K562 (cell line): ENCODE measurements at regions not wholly inside any gene's neighbourhood (a gene's known extent, or its start where the extent isn't known, plus 50 kb on each side); places are given as distances from the start of the nearest gene placed in this dataset.

Experiments used
- ATAC-seq: fragments of 200-7000 bp; cut with Tn5 transposase; 3 replicates; pipeline ENCODE4 v1.9.1; 2020; ENCODE audit warnings: moderate library complexity
- BruUV-seq: library from RNA; stranded (reverse); fragments of 400-500 nt; replicated peaks from 2 replicates; lab custom pipeline; 2021; lab: Mats Ljungman, UMichigan
- CTCF ChIA-PET: fragments of 300-600 bp; formaldehyde crosslinking; extraction: SDS; loops from one replicate; lab custom pipeline; 2021; ENCODE audit warnings: low intra/inter-chr PET ratio; lab: Yijun Ruan, JAX
- POLR2A ChIA-PET: fragments of 300-600, 350-650 bp; sonication (Branson Sonifier 250); formaldehyde crosslinking; extraction: SDS; loops from one replicate; lab custom pipeline; 2021; ENCODE audit warnings: antibody characterized with exemption, inconsistent platforms; lab: Yijun Ruan, JAX
- DNase-seq, 4 experiments: peaks; one replicate each; pipeline versions ENCODE4 v3.0.0 to v3.0.0-alpha.2; 2011 to 2018; ENCODE audit warnings: low spot score in 3 of 4, mixed read lengths in 3 of 4; ENCODE audit errors: extremely low read depth in 1 of 4
- FAIRE-seq: peaks from 2 replicates; lab custom pipeline; 2011; peaks lifted over from hg19 to GRCh38; lab: Jason Lieb, UNC
- H2AFZ ChIP-seq: 2 replicates; pipeline ENCODE4 v1.6.0; 2011; ENCODE audit warnings: low read depth, low read length, control low read depth, inconsistent platforms
- H3K27ac ChIP-seq: fragments of 200-600 bp; 3 replicates; pipeline ENCODE4 v1.8.0; 2011; ENCODE audit warnings: low read depth, mild to moderate bottlenecking, control low read depth, inconsistent platforms, low read length, moderate library complexity, mixed read lengths; ENCODE audit errors: extremely low read depth
- H3K27me3 ChIP-seq, 2 experiments: fragments of 300-600 bp in 1 of 2; 2 replicates in 1 of 2; 3 replicates in 1 of 2; pipeline versions ENCODE4 v1.6.0 to v1.8.0; 2011; ENCODE audit warnings: inconsistent platforms in 2 of 2, low read length in 2 of 2, mild to moderate bottlenecking in 1 of 2, mixed read lengths in 1 of 2, moderate library complexity in 1 of 2; ENCODE audit not compliant: control insufficient read depth in 2 of 2, insufficient read depth in 2 of 2
- H3K36me3 ChIP-seq: fragments of 300-600 bp; 3 replicates; pipeline ENCODE4 v1.8.0; 2011; ENCODE audit warnings: mild to moderate bottlenecking, low read length, inconsistent platforms; ENCODE audit not compliant: control insufficient read depth, insufficient read depth
- H3K4me1 ChIP-seq, 2 experiments: fragments of 200-600 bp in 1 of 2; replicated peaks in 1 of 2; 2 replicates in 1 of 2; 3 replicates in 1 of 2; pipeline versions ENCODE4 v1.5.1 to v1.8.0; 2011; ENCODE audit warnings: inconsistent platforms in 2 of 2, low read length in 2 of 2, mild to moderate bottlenecking in 1 of 2, mixed read lengths in 1 of 2, moderate library complexity in 1 of 2; ENCODE audit not compliant: control insufficient read depth in 2 of 2, insufficient read depth in 2 of 2
- H3K4me2 ChIP-seq: 2 replicates; pipeline ENCODE4 v1.6.1; 2011; ENCODE audit warnings: low read length, control low read depth, inconsistent platforms, mixed read lengths; ENCODE audit not compliant: insufficient read depth
- H3K4me3 ChIP-seq: fragments of 200-600 bp; sonication (generic), shearing (Covaris generic); 2 replicates; pipeline ENCODE4 v1.5.1; 2016; ENCODE audit warnings: control low read depth, inconsistent platforms
- H3K79me2 ChIP-seq: fragments of 200-600 bp; 3 replicates; pipeline ENCODE4 v1.8.0; 2011; ENCODE audit warnings: low read length, inconsistent platforms; ENCODE audit not compliant: control insufficient read depth, insufficient read depth
- H3K9ac ChIP-seq, 2 experiments: 2 replicates each; pipeline versions ENCODE4 v1.6.0 to v1.6.1; 2011; ENCODE audit warnings: low read depth in 2 of 2, low read length in 2 of 2, control low read depth in 1 of 2, inconsistent platforms in 1 of 2, mild to moderate bottlenecking in 1 of 2, mixed read lengths in 1 of 2; ENCODE audit not compliant: insufficient read depth in 1 of 2
- H3K9me1 ChIP-seq: one replicate; pipeline ENCODE4 v1.6.0; 2011; ENCODE audit warnings: inconsistent platforms, mild to moderate bottlenecking, low read length, moderate library complexity; ENCODE audit not compliant: control insufficient read depth, insufficient read depth
- H3K9me3 ChIP-seq: replicated peaks from 2 replicates; pipeline ENCODE4 v1.5.1; 2011; ENCODE audit warnings: low read depth, low read length, inconsistent platforms; ENCODE audit not compliant: control insufficient read depth, insufficient read depth
- H4K20me1 ChIP-seq: replicated peaks from 2 replicates; pipeline ENCODE4 v1.6.1; 2011; ENCODE audit warnings: low read length, inconsistent platforms, mixed read lengths; ENCODE audit not compliant: control insufficient read depth, insufficient read depth
- CBX5 ChIP-seq: IDR thresholded peaks from 2 replicates; pipeline ENCODE4 v1.6.1; 2014; ENCODE audit warnings: low read depth, borderline replicate concordance
- ILK ChIP-seq: fragments of 450-650 bp; IDR thresholded peaks from 2 replicates; pipeline ENCODE4 v1.6.1; 2016; ENCODE audit warnings: missing genetic modification characterization, low read depth, mild to moderate bottlenecking, missing compliant biosample characterization, moderate library complexity, borderline replicate concordance
- KDM5B ChIP-seq: fragments of 200-600 bp; sonication (generic); IDR thresholded peaks from 2 replicates; pipeline ENCODE4 v1.6.1; 2012; ENCODE audit warnings: low read depth, mild to moderate bottlenecking, moderate library complexity, low read length, control low read depth, inconsistent platforms; ENCODE audit not compliant: insufficient replicate concordance
- MAZ ChIP-seq, 2 experiments: fragments of 450-650 bp in 1 of 2; sonication (generic) in 1 of 2; formaldehyde crosslinking; IDR thresholded peaks in 1 of 2; conservative IDR thresholded peaks in 1 of 2; 2 replicates each; pipeline versions ENCODE4 v1.4.0 to v1.5.0; 2020; ENCODE audit warnings: mild to moderate bottlenecking in 1 of 2, missing genetic modification reagents in 1 of 2
- NR3C1 ChIP-seq: sonication (generic); formaldehyde crosslinking; IDR thresholded peaks from 2 replicates; pipeline ENCODE4 v1.8.1; 2022; ENCODE audit warnings: missing genetic modification reagents
- RBBP5 ChIP-seq: fragments of 200-600 bp; sonication (generic); IDR thresholded peaks from 2 replicates; pipeline ENCODE4 v1.6.1; 2012; ENCODE audit warnings: borderline replicate concordance, mild to moderate bottlenecking, low read length, control low read depth, inconsistent platforms; ENCODE audit not compliant: insufficient read depth, poor library complexity, severe bottlenecking
- SMARCC2 ChIP-seq: fragments of 450-650 bp; IDR thresholded peaks from 2 replicates; pipeline ENCODE4 v1.6.1; 2017; ENCODE audit warnings: antibody characterized with exemption, moderate library complexity, mild to moderate bottlenecking, low read depth
- ZNF134 ChIP-seq: fragments of 250-450 bp; sonication (Bioruptor Pico); conservative IDR thresholded peaks from 2 replicates; pipeline ENCODE4 v1.4.0; 2020
- ZSCAN32 ChIP-seq: fragments of 450-650 bp; formaldehyde crosslinking; IDR thresholded peaks from 2 replicates; pipeline ENCODE4 v1.4.0; 2020; ENCODE audit warnings: mild to moderate bottlenecking, moderate library complexity
- WGBS: fragments of 100-300 bp; shearing (Covaris generic); methylation state at CpG from one replicate; pipeline ENCODE4 v1.1.6; 2016; ENCODE audit warnings: low coverage, mixed read lengths; ENCODE audit not compliant: insufficient coverage; ENCODE audit errors: missing lambda C conversion rate; 5-methylcytosine and 5-hydroxymethylcytosine counted together
- in situ Hi-C: fragments of 300-500 bp; cut with MboI; formaldehyde crosslinking; loops from 4 replicates; pipeline ENCODE4 v1.15.0; 2018; ENCODE audit warnings: inconsistent platforms, mixed read lengths
- intact Hi-C: fragments of 100-400 bp; cut with micrococcal nuclease; formaldehyde crosslinking; loops from 2 replicates; pipeline ENCODE4 v1.14.2; 2022
- TF ChIP-seq, protein P1 (sequence below): sonication (generic); formaldehyde crosslinking; IDR thresholded peaks from 2 replicates; pipeline ENCODE4 v1.8.0; 2022; ENCODE audit warnings: mild to moderate bottlenecking, missing genetic modification reagents

DNA sequence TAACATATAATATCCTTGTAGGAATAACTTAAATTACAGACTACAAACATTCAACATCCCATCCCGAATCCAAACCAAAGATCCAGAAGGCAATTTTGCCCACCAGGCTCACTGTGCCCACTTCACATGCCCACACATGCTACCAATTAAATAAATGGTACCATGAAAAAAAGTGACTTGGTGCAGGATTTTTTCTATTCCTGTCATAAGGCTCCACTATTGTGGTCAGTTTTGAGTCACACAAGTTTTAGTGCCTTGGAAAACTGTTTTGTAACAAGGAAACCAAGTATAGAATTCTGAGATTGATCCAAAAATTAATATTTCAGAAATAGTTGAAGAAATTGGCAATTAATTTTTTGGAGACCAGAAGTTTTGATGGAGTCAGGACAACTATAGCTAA lies 470.1 kb upstream of the THBS1 start (continued):
- TF ChIP-seq, protein P1, sequence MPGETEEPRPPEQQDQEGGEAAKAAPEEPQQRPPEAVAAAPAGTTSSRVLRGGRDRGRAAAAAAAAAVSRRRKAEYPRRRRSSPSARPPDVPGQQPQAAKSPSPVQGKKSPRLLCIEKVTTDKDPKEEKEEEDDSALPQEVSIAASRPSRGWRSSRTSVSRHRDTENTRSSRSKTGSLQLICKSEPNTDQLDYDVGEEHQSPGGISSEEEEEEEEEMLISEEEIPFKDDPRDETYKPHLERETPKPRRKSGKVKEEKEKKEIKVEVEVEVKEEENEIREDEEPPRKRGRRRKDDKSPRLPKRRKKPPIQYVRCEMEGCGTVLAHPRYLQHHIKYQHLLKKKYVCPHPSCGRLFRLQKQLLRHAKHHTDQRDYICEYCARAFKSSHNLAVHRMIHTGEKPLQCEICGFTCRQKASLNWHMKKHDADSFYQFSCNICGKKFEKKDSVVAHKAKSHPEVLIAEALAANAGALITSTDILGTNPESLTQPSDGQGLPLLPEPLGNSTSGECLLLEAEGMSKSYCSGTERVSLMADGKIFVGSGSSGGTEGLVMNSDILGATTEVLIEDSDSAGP (CRISPR knock-in tag): no peak

DNA sequence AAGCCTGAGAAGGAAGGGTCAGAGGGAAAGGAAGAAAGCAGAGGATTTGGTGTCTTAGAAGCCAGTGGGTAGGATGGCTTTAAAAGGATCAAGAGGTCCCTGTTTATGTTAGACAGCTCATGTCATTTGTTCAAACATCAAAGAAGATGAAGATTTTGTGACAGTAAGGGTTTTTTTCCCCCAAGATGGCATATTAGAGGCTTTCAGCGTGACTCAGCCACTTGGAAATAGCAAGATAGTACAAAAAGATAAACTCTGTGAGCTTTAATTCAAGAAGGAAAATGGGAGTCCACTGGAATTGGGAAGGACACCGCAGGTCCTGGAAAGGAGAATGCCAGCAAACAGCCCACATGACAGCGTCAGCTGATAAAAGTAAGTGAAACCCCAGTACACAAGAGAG lies 467.1 kb upstream of the THBS1 start:
- FAIRE-seq: no peak
- intact Hi-C loops (no loop called here), in situ Hi-C loops (no loop called here)
- ChIA-PET CTCF (no interaction called here), POLR2A (no interaction called here)
- no peak for TF ChIP-seq SMARCC2
- TF ChIP-seq NR3C1 (CRISPR knock-in tag): no peak
- TF ChIP-seq ZNF134: no peak
- no peak for TF ChIP-seq KDM5B
- no peak for TF ChIP-seq CBX5
- no peak for TF ChIP-seq ILK (tag)
- TF ChIP-seq MAZ (CRISPR knock-in tag; conservative IDR thresholded peaks at IDR 0.05 in 1 of 2, IDR thresholded peaks at IDR 0.05 in 1 of 2): no peak
- no peak for TF ChIP-seq ZSCAN32 (CRISPR knock-in tag)
- no peak for TF ChIP-seq RBBP5
- 0 out of 5 replicates have a peak, but pooled peaks cover 0 to 5% of the 10 kb centered on the region in 2 experiments for H3K27me3 ChIP-seq
- DNase-seq: no peak
- H3K9me3 ChIP-seq: no peaks in the 10 kb centered on the region
- no peak overlapping the region for H3K27ac ChIP-seq
- no peaks in the 10 kb centered on the region for H3K36me3 ChIP-seq
- H3K79me2 ChIP-seq: no peaks in the 10 kb centered on the region
- ATAC-seq: no peak
- no peaks in the 10 kb centered on the region for H3K9me1 ChIP-seq
- no peak overlapping the region for H3K9ac ChIP-seq
- BruUV-seq: no TSS peak
- no peaks in the 10 kb centered on the region; a peak in 1 of 5 replicates for H3K4me1 ChIP-seq
- no peak overlapping the region for H2AFZ ChIP-seq
- no peak overlapping the region for H3K4me2 ChIP-seq
- WGBS: 6% methylated on average over 3 of the region's 3 CpGs
- no peak overlapping the region for H3K4me3 ChIP-seq
- no peaks in the 10 kb centered on the region for H4K20me1 ChIP-seq
